ENCODE measurements at regions not wholly inside any gene's neighbourhood (a gene's known extent, or its start where the extent isn't known, plus 50 kb on each side); places are given as distances from the start of the nearest gene placed in this dataset.

- TF ChIP-seq CTCF (IDR thresholded peaks at IDR 0.05) (no peak), POLR2A (IDR thresholded peaks at IDR 0.05) (no peak)
Observed at GRCh38 chr13:57030671-57031070, 110.0 kb upstream of the PRR20A start.

All from heart left ventricle (tissue), 13 donors.